ENCODE measurements at regions not wholly inside any gene's neighbourhood (a gene's known extent, or its start where the extent isn't known, plus 50 kb on each side); places are given as distances from the start of the nearest gene placed in this dataset.

DNA sequence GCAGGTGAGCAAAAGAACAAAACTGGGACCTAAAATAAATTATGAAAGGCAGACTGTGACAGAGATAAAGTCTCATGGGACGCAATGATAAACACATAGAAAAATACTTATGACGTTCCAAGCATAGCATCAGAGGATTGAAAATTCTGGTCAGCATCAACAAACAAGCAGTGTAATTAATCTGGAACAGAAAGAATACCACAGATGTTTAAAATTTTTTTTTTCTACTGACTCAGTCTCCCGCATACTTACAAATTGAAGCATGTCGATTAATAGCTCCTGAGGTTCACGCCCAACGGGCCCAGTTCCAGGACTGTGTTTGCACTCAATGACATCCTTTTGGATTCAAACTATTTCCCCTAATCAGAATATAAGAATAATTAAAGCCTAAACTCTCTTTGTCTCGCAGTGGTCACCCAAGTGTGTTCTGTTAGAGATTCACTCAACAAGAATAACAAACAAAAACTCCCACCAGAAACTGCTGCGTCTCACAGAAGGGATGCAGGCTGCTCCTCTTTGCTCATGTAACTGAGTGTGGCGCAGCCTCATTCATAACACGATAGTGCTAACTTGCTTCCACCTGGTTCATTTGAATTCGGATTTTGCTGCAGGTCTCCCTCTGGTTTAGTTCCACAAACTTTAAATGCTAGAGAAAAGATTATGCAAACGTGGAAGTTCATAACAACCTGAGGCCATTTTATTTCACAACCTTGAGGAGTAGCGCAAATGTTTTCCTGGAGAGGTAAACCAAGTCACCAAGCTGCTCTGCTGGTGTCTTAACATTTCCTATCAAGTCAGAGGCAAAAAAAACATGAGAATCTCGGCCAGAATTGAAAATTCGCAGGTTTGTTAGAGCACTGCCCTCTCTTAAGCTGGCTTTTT is 69.0 kb upstream of the CITED2 start:
- H3K9ac ChIP-seq (ENCODE audit: extremely low read depth, low read length, poor library complexity, severe bottlenecking), result no peak overlapping the region
- no peaks in the 10 kb centered on the region for H3K9me3 Mint-ChIP-seq
- H3K9me3 ChIP-seq (ENCODE audit: control insufficient read depth, low read length), result no peaks in the 10 kb centered on the region
- no peaks in the 10 kb centered on the region for H3K36me3 ChIP-seq (ENCODE audit: control insufficient read depth, insufficient read depth, low read length)
- no peaks in the 10 kb centered on the region for H3K27me3 ChIP-seq (ENCODE audit: control insufficient read depth, insufficient read depth, low read length, poor library complexity, severe bottlenecking)
- no peak overlapping the region for H3K27ac ChIP-seq (ENCODE audit: low read depth, low read length)
- no peaks in the 10 kb centered on the region for H3K27me3 Mint-ChIP-seq (ENCODE audit: insufficient read depth)
- H3K4me1 Mint-ChIP-seq, result peaks cover 27% of the 10 kb centered on the region
- peaks cover 7% of the 10 kb centered on the region for H3K4me1 ChIP-seq (ENCODE audit: control insufficient read depth, insufficient read depth, low read length)
- no peak overlapping the region for H3K4me3 ChIP-seq (ENCODE audit: low read length)
- no peak for DNase-seq
- H3K4me3 Mint-ChIP-seq, result no peak overlapping the region
- 89 to 93% methylated on average over 15 of the region's 15 CpGs for WGBS, 2 experiments (ENCODE audit: insufficient coverage in 1 of 2, insufficient read length in 1 of 2)
- no peak overlapping the region for H3K27ac Mint-ChIP-seq
- no peaks in the 10 kb centered on the region for H3K36me3 Mint-ChIP-seq (ENCODE audit: low read depth)
- TF ChIP-seq, protein P1, sequence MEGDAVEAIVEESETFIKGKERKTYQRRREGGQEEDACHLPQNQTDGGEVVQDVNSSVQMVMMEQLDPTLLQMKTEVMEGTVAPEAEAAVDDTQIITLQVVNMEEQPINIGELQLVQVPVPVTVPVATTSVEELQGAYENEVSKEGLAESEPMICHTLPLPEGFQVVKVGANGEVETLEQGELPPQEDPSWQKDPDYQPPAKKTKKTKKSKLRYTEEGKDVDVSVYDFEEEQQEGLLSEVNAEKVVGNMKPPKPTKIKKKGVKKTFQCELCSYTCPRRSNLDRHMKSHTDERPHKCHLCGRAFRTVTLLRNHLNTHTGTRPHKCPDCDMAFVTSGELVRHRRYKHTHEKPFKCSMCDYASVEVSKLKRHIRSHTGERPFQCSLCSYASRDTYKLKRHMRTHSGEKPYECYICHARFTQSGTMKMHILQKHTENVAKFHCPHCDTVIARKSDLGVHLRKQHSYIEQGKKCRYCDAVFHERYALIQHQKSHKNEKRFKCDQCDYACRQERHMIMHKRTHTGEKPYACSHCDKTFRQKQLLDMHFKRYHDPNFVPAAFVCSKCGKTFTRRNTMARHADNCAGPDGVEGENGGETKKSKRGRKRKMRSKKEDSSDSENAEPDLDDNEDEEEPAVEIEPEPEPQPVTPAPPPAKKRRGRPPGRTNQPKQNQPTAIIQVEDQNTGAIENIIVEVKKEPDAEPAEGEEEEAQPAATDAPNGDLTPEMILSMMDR (conservative IDR thresholded peaks at IDR 0.05), result no peak

DNA sequence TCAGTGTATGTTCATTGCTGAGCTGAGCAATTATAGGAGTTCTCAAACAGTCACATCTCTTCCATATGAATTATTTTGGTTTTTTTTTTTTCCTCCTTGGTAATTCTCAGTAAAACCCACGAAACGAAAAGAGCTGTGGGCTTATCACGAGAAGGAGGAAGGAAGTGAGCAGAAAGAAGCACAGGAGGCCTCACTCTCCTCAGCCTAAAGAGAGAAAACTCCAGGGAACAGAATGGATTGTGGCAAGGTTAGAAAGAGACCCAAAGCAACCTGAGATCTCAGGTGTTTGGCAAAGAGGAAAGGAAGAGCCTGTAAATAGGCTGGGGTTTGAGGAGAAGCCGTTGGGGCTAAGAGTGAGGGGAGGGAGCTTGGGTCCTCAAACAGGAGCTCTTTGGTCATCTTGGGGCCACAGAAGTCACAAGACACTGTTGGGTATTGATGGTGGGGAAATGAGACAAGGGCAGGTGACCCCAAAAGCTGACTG is 67.8 kb upstream of the CITED2 start:
- no peak overlapping the region for H3K4me3 Mint-ChIP-seq

DNA sequence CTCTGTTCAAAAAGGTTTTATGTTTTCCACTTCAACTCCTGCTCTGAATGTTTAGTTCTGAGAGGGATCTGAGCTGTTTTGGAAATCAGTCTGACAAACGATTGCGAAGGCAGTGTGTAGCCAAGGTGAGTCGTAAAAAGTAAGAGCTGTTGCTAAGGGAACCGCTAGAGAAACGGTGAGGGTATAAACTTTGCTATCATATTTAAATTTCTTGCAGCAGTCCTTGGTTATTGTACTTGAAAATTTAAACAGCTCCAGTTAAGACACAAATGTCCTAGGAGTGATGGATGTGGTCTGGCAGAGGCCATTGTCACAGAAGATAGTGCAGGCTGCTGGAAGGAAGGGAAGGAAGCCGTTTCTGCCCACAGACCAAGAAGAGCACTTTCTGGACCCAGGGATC is 64.9 kb upstream of the CITED2 start:
- Histone ChIP-seq H3K36me3 (ENCODE audit: control insufficient read depth, insufficient read depth, low read length) (no peaks in the 10 kb centered on the region), H3K4me1 (ENCODE audit: control insufficient read depth, insufficient read depth, low read length) (no peaks in the 10 kb centered on the region), H3K27me3 (ENCODE audit: control insufficient read depth, insufficient read depth, low read length, poor library complexity, severe bottlenecking) (no peaks in the 10 kb centered on the region), H3K27ac (ENCODE audit: low read depth, low read length) (no peak overlapping the region), H3K9me3 (ENCODE audit: control insufficient read depth, low read length) (no peaks in the 10 kb centered on the region), H3K4me3 (ENCODE audit: low read length) (no peak overlapping the region), H3K9ac (ENCODE audit: extremely low read depth, low read length, poor library complexity, severe bottlenecking) (no peak overlapping the region)
- TF ChIP-seq, protein P1 (conservative IDR thresholded peaks at IDR 0.05), result no peak
- H3K27me3 Mint-ChIP-seq (ENCODE audit: insufficient read depth), result no peaks in the 10 kb centered on the region
- H3K9me3 Mint-ChIP-seq, result no peaks in the 10 kb centered on the region
- no peak overlapping the region for H3K27ac Mint-ChIP-seq
- H3K36me3 Mint-ChIP-seq (ENCODE audit: low read depth), result no peaks in the 10 kb centered on the region
- WGBS, 2 experiments (ENCODE audit: insufficient coverage in 1 of 2, insufficient read length in 1 of 2), result 79 to 97% methylated on average over 3 to 6 of the region's 6 CpGs
- no peak for DNase-seq
- peaks cover 7% of the 10 kb centered on the region for H3K4me1 Mint-ChIP-seq
- H3K4me3 Mint-ChIP-seq, result no peak overlapping the region

More for the DNA sequence above, 67.8 kb upstream of the CITED2 start:
- no peak overlapping the region for H3K9ac ChIP-seq (ENCODE audit: extremely low read depth, low read length, poor library complexity, severe bottlenecking)
- H3K27ac ChIP-seq (ENCODE audit: low read depth, low read length), result no peak overlapping the region
- Mint-ChIP-seq H3K4me1 (peaks cover 14% of the 10 kb centered on the region), H3K27me3 (ENCODE audit: insufficient read depth) (no peaks in the 10 kb centered on the region), H3K9me3 (no peaks in the 10 kb centered on the region), H3K36me3 (ENCODE audit: low read depth) (no peaks in the 10 kb centered on the region), H3K27ac (no peak overlapping the region)
- 90 to 100% methylated on average over 1 to 4 of the region's 4 CpGs for WGBS, 2 experiments (ENCODE audit: insufficient coverage in 1 of 2, insufficient read length in 1 of 2)
- no peaks in the 10 kb centered on the region for H3K4me1 ChIP-seq (ENCODE audit: control insufficient read depth, insufficient read depth, low read length)
- TF ChIP-seq, protein P1 (conservative IDR thresholded peaks at IDR 0.05), result no peak
- H3K9me3 ChIP-seq (ENCODE audit: control insufficient read depth, low read length), result no peaks in the 10 kb centered on the region
- H3K4me3 ChIP-seq (ENCODE audit: low read length), result no peak overlapping the region
- H3K36me3 ChIP-seq (ENCODE audit: control insufficient read depth, insufficient read depth, low read length), result no peaks in the 10 kb centered on the region
- H3K27me3 ChIP-seq (ENCODE audit: control insufficient read depth, insufficient read depth, low read length, poor library complexity, severe bottlenecking), result no peaks in the 10 kb centered on the region
- no peak for DNase-seq

All from endodermal cell (in vitro differentiated cells).